Stimulated activated CD8-positive, alpha-beta memory T cell treated with anti-CD3 and anti-CD28 coated beads, Interleukin-7, amount 100 ng/mL, for 4 hours (primary cell): ENCODE measurements at regions not wholly inside any gene's neighbourhood (a gene's known extent, or its start where the extent isn't known, plus 50 kb on each side); places are given as distances from the start of the nearest gene placed in this dataset.

Experiments used
- DNase-seq, 2 donors: peaks; one replicate each; pipeline ENCODE4 v3.0.0-alpha.2; 2020; ENCODE audit warnings: low read depth in 2 of 2

- no peak for DNase-seq
Measured at GRCh38 chr3:174651951-174652350, 207.2 kb upstream of the NAALADL2 start.

GRCh38 chr3:174659511-174659910 lies 199.6 kb upstream of the NAALADL2 start:
- DNase-seq: no peak

DNA sequence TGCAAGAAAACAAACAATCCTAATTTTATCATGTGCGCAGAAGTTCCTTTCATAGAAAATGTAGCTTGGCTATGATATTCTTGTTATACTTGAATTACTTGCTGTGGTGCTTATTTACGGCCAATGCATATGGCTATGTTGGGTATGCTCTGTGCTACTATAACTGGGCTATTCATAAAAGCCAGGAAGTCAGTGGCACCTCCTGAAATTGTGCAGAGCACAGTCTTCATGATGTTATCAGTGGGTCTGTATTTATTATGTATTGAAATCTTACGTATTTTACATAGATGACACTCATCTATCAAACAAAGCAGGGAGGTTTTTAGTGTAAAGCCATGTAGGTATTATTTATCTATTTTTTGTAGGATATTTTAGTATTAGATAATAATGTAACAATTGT lies 196.5 kb upstream of the NAALADL2 start:
- no peak for DNase-seq

GRCh38 chr3:174667386-174667785 lies 191.7 kb upstream of the NAALADL2 start:
- DNase-seq: no peak

GRCh38 chr3:174675406-174675805 lies 183.7 kb upstream of the NAALADL2 start:
- DNase-seq: no peak

DNA sequence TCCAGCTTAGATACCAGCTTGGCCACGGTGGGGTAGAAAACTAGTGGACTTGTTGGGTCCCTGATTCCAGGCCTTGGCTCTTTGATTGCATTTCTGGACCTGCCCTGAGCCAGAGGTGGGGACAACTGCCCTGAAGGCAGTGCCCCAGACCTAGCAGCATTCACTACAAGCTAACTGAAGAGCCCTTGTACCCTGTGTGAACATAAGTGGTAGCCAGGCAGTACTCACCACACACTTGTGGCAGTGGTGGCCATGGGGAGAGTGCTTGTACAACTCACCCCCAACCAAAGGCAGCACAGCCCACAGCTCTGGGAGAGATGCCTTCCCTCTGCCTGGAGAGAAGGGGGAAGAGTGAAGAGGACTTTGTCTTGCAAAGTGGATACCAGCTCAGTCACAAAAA lies 177.3 kb upstream of the NAALADL2 start:
- DNase-seq: no peak

- DNase-seq: no peak
Measured at GRCh38 chr3:174685796-174686195, 173.3 kb upstream of the NAALADL2 start.

DNA sequence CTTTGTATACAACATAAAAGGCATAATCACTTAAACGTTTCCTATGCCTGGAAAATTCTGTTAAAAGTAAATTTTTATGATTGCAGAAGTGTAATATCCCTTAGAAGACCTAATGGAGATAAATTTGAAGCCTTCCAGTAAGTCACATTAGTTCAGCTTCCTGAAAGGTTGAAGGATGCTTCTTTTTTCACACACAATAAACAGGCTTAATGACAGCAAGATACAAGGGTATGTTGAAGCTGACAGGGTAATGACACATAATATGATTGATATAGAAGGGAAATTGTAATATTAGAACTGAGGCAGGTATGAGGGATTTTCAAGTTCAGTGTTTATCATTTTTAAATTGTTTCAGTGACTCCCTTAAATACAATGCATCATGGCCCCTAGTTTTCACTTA lies 161.8 kb upstream of the NAALADL2 start:
- no peak for DNase-seq

- DNase-seq: no peak
Measured at GRCh38 chr3:174700736-174701135, 158.4 kb upstream of the NAALADL2 start.

GRCh38 chr3:174710612-174711011 lies 148.5 kb upstream of the NAALADL2 start:
- DNase-seq: no peak

GRCh38 chr3:174715386-174715785 lies 143.7 kb upstream of the NAALADL2 start:
- no peak for DNase-seq

GRCh38 chr3:174716956-174717505 lies 142.1 kb upstream of the NAALADL2 start:
- DNase-seq: no peak

- DNase-seq: no peak
Measured at GRCh38 chr3:174720717-174721116, 138.4 kb upstream of the NAALADL2 start.

DNA sequence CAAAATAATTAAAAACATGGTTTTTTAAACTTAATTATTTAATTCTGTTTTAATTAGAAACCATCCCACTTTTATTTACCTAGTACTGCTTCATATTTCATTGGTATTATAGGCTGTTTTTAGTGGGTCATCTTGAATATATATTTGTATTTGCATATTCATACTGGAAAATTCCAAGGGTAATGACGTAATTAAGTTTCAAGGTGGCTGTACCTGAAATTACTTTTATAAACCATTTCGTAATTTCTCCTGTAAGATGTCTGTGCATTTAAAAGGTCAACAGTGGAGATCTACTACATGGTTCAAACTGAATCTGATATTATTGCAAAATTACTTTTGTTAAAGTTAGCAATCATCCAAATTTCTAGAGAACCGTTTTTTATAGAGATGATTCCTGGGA lies 133.8 kb upstream of the NAALADL2 start:
- DNase-seq: no peak

GRCh38 chr3:174737966-174738365 lies 121.2 kb upstream of the NAALADL2 start:
- DNase-seq: no peak

DNA sequence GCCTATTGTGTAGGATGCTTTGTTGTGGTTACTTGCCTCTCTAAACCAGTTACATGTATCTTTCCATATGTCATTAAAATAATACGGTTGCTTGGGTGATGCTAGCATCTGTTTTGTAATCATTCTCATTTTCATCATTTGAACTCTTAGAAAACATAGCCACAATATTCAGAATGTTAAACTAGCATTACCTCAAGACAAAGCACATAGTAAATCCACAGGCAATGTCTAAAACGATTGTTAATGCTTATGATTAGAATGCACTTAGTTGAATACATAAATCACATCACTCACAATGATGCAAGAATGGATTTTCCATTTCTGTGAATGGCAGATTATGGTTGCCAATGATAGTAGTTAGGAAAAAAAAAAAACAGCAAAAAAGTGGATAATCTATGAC lies 110.0 kb upstream of the NAALADL2 start:
- DNase-seq: no peak

GRCh38 chr3:174755833-174756829 lies 103.0 kb upstream of the NAALADL2 start:
- no peak for DNase-seq

- no peak for DNase-seq
Measured at GRCh38 chr3:174758943-174759342, 100.2 kb upstream of the NAALADL2 start.

DNA sequence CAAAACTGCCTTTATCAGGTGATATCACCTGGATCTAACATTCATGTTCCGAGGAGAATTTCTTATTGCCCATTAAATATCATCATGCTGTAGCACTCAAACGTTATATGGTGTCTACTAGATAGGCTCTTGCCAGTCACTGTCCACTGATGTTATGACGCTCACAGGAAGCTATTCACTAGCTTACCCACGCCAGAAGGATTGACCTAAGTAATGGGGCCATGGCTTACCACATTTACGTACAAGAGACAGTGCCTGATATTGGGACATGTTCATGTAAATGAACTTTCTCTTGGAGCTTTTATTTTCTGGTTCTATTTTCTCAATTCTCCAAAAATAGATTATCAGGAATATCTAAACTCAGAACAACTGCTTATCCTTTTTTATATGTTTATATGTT lies 91.7 kb upstream of the NAALADL2 start:
- no peak for DNase-seq

GRCh38 chr3:174767853-174768382 lies 91.2 kb upstream of the NAALADL2 start:
- DNase-seq: no peak

GRCh38 chr3:174769171-174769570 lies 90.0 kb upstream of the NAALADL2 start:
- DNase-seq: no peak

GRCh38 chr3:174775603-174776002 lies 83.5 kb upstream of the NAALADL2 start:
- DNase-seq: no peak

GRCh38 chr3:174776123-174776522 lies 83.0 kb upstream of the NAALADL2 start:
- no peak for DNase-seq
